IMR-90 (cell line): ENCODE measurements at regions not wholly inside any gene's neighbourhood (a gene's known extent, or its start where the extent isn't known, plus 50 kb on each side); places are given as distances from the start of the nearest gene placed in this dataset.

Source experiments
- ATAC-seq: fragments of 200-7000 bp; cut with Tn5 transposase; 2 replicates; pipeline ENCODE4 v1.9.1; 2020; ENCODE audit warnings: low read depth, mild to moderate bottlenecking, moderate library complexity
- BruUV-seq: library from RNA; stranded (reverse); fragments of 400-500 nt; replicated peaks from 2 replicates; lab custom pipeline; 2021; lab: Mats Ljungman, UMichigan
- CTCF ChIA-PET: fragments of 300-600 bp; formaldehyde crosslinking; extraction: SDS; loops from one replicate; lab custom pipeline; 2021; ENCODE audit warnings: antibody characterized with exemption; lab: Yijun Ruan, JAX
- POLR2A ChIA-PET: fragments of 300-600 bp; sonication (Branson Sonifier 250); formaldehyde crosslinking; loops from one replicate; lab custom pipeline; 2022; ENCODE audit warnings: antibody characterized with exemption; ENCODE audit not compliant: unreplicated experiment; lab: Charles Lee
- DNase-seq: peaks from one replicate; pipeline ENCODE4 v3.0.0; 2013
- H2AFZ ChIP-seq: replicated peaks from 2 replicates; pipeline ENCODE3; 2013; ENCODE audit warnings: low read length, mild to moderate bottlenecking; ENCODE audit not compliant: poor library complexity
- H2AK5ac ChIP-seq: 2 replicates; pipeline ENCODE4 v1.6.1; 2013; ENCODE audit warnings: low read depth, low read length, inconsistent platforms
- H2AK9ac ChIP-seq: replicated peaks from 2 replicates; pipeline ENCODE3; 2013; ENCODE audit warnings: mild to moderate bottlenecking, low read depth, low read length, moderate library complexity; ENCODE audit not compliant: poor library complexity
- H2BK120ac ChIP-seq: 2 replicates; pipeline ENCODE4 v1.6.1; 2013; ENCODE audit warnings: low read depth, low read length, inconsistent platforms
- H2BK15ac ChIP-seq: 3 replicates; pipeline ENCODE4 v1.6.1; 2013; ENCODE audit warnings: low read depth, low read length, inconsistent platforms
- H2BK20ac ChIP-seq: 2 replicates; pipeline ENCODE4 v1.6.1; 2013; ENCODE audit warnings: low read depth, mild to moderate bottlenecking, inconsistent platforms, low read length, moderate library complexity
- H2BK5ac ChIP-seq: 2 replicates; pipeline ENCODE4 v1.6.1; 2013; ENCODE audit warnings: mild to moderate bottlenecking, low read depth, low read length, inconsistent platforms; ENCODE audit not compliant: poor library complexity, severe bottlenecking
- H3K14ac ChIP-seq: replicated peaks from 2 replicates; pipeline ENCODE4 v1.6.1; 2013; ENCODE audit warnings: low read depth, low read length, inconsistent platforms
- H3K18ac ChIP-seq: 2 replicates; pipeline ENCODE4 v1.6.1; 2013; ENCODE audit warnings: low read depth, low read length, control low read depth
- H3K23ac ChIP-seq: 2 replicates; pipeline ENCODE4 v1.6.1; 2013; ENCODE audit warnings: low read depth, low read length, inconsistent platforms
- H3K27ac ChIP-seq: 2 replicates; pipeline ENCODE4 v1.5.1; 2013; ENCODE audit warnings: mild to moderate bottlenecking, control low read depth, low read length; ENCODE audit not compliant: insufficient read depth
- H3K27me3 ChIP-seq: 2 replicates; pipeline ENCODE4 v1.6.1; 2013; ENCODE audit warnings: low read length; ENCODE audit not compliant: control insufficient read depth, insufficient read depth
- H3K36me3 ChIP-seq: 2 replicates; pipeline ENCODE4 v1.6.1; 2013; ENCODE audit warnings: low read length, mixed read lengths; ENCODE audit not compliant: control insufficient read depth, insufficient read depth
- H3K4ac ChIP-seq: 2 replicates; pipeline ENCODE4 v1.6.1; 2013; ENCODE audit warnings: low read depth, low read length, inconsistent platforms
- H3K4me1 ChIP-seq: 2 replicates; pipeline ENCODE4 v1.6.1; 2013; ENCODE audit warnings: low read length, mixed read lengths; ENCODE audit not compliant: control insufficient read depth, insufficient read depth
- H3K4me2 ChIP-seq: 2 replicates; pipeline ENCODE4 v1.6.1; 2013; ENCODE audit warnings: low read depth, mild to moderate bottlenecking, control low read depth, low read length, moderate library complexity
- H3K4me3 ChIP-seq: 2 replicates; pipeline ENCODE4 v1.5.1; 2013; ENCODE audit warnings: low read depth, mild to moderate bottlenecking, control low read depth, low read length, moderate library complexity; ENCODE audit not compliant: insufficient read depth
- H3K56ac ChIP-seq: 2 replicates; pipeline ENCODE4 v1.6.1; 2013; ENCODE audit warnings: low read length, inconsistent platforms; ENCODE audit not compliant: insufficient read depth; ENCODE audit errors: extremely low read depth
- H3K79me1 ChIP-seq, 2 experiments: 2 replicates each; pipeline ENCODE4 v1.6.1; 2013; ENCODE audit warnings: low read length in 2 of 2, inconsistent platforms in 1 of 2, low read depth in 1 of 2
- H3K9ac ChIP-seq: 2 replicates; pipeline ENCODE4 v1.6.1; 2013; ENCODE audit warnings: low read depth, low read length, control low read depth
- H3K9me1 ChIP-seq: 2 replicates; pipeline ENCODE4 v1.6.1; 2013; ENCODE audit warnings: low read length, inconsistent platforms; ENCODE audit not compliant: insufficient read depth
- H3K9me3 ChIP-seq: 2 replicates; pipeline ENCODE4 v1.6.1; 2013; ENCODE audit warnings: low read length; ENCODE audit not compliant: control insufficient read depth, insufficient read depth
- H4K20me1 ChIP-seq: 2 replicates; pipeline ENCODE4 v1.6.1; 2013; ENCODE audit warnings: low read length, inconsistent platforms; ENCODE audit not compliant: insufficient read depth
- H4K5ac ChIP-seq: 2 replicates; pipeline ENCODE4 v1.6.1; 2013; ENCODE audit warnings: mild to moderate bottlenecking, low read depth, low read length, control low read depth
- H4K8ac ChIP-seq, 2 experiments: 2 replicates each; pipeline ENCODE4 v1.6.1; 2013; ENCODE audit warnings: low read depth in 2 of 2, low read length in 2 of 2, control low read depth in 1 of 2, inconsistent platforms in 1 of 2
- H4K91ac ChIP-seq: 2 replicates; pipeline ENCODE4 v1.6.1; 2013; ENCODE audit warnings: low read depth, low read length, inconsistent platforms; ENCODE audit not compliant: insufficient read depth
- BHLHE40 ChIP-seq: fragments of 150-350 bp; IDR thresholded peaks from 2 replicates; pipeline ENCODE4 v1.6.1; 2016; ENCODE audit warnings: mild to moderate bottlenecking, low read depth, low read length
- CEBPB ChIP-seq: IDR thresholded peaks from 2 replicates; pipeline ENCODE4 v1.6.1; 2012; ENCODE audit warnings: low read depth, low read length, improper control_type of control experiment
- CHD1 ChIP-seq: IDR thresholded peaks from 2 replicates; pipeline ENCODE4 v1.6.1; 2012; ENCODE audit warnings: low read depth, low read length, improper control_type of control experiment
- FOS ChIP-seq: fragments of 150-350 bp; IDR thresholded peaks from 2 replicates; pipeline ENCODE4 v1.6.1; 2016; ENCODE audit warnings: low read depth, low read length
- MAFK ChIP-seq: IDR thresholded peaks from 2 replicates; pipeline ENCODE4 v1.6.1; 2012; ENCODE audit warnings: low read depth, low read length, improper control_type of control experiment
- MAZ ChIP-seq: IDR thresholded peaks from 2 replicates; pipeline ENCODE4 v1.6.1; 2012; ENCODE audit warnings: low read depth, mild to moderate bottlenecking, low read length, improper control_type of control experiment, moderate library complexity, borderline replicate concordance
- MXI1 ChIP-seq: IDR thresholded peaks from 2 replicates; pipeline ENCODE4 v1.6.1; 2012; ENCODE audit warnings: low read depth, mild to moderate bottlenecking, low read length, moderate library complexity, borderline replicate concordance
- NFE2L2 ChIP-seq: fragments of 150-350 bp; IDR thresholded peaks from 2 replicates; pipeline ENCODE4 v1.6.1; 2016; ENCODE audit warnings: low read depth, mild to moderate bottlenecking, low read length
- POLR2A ChIP-seq: IDR thresholded peaks from 2 replicates; pipeline ENCODE4 v1.6.1; 2012; ENCODE audit warnings: mild to moderate bottlenecking, low read depth, low read length
- RAD21 ChIP-seq: IDR thresholded peaks from 2 replicates; pipeline ENCODE4 v1.6.1; 2012; ENCODE audit warnings: low read length, improper control_type of control experiment
- RCOR1 ChIP-seq: IDR thresholded peaks from 2 replicates; pipeline ENCODE4 v1.6.1; 2012; ENCODE audit warnings: mild to moderate bottlenecking, low read length, improper control_type of control experiment; ENCODE audit not compliant: insufficient replicate concordance
- RFX5 ChIP-seq: IDR thresholded peaks from 2 replicates; pipeline ENCODE4 v1.8.0; 2012; ENCODE audit warnings: low read depth, mild to moderate bottlenecking, low read length, moderate library complexity
- SMC3 ChIP-seq: fragments of 150-350 bp; IDR thresholded peaks from 2 replicates; pipeline ENCODE4 v1.6.1; 2016; ENCODE audit warnings: low read depth, mild to moderate bottlenecking, antibody characterized with exemption, low read length, moderate library complexity
- dilution Hi-C: fragments of 300-500 bp; cut with HindIII; formaldehyde crosslinking; loops from one replicate; pipeline ENCODE4 v1.14.3; 2018; ENCODE audit warnings: low sequenced_read_pairs; ENCODE audit not compliant: unreplicated experiment
- in situ Hi-C: fragments of 300-500 bp; cut with MboI; formaldehyde crosslinking; loops from 3 replicates; pipeline ENCODE4 v1.14.3; 2019; ENCODE audit warnings: low sequenced_read_pairs, inconsistent platforms, mixed read lengths
- intact Hi-C: fragments of 100-400 bp; cut with micrococcal nuclease; formaldehyde crosslinking; loops from 2 replicates; pipeline ENCODE4 v1.10.0; 2022
- TF ChIP-seq, protein P1 (sequence below): fragments of 150-350 bp; IDR thresholded peaks from 2 replicates; pipeline ENCODE4 v1.6.1; 2016; ENCODE audit warnings: low read depth, mild to moderate bottlenecking, low read length, moderate library complexity, borderline replicate concordance
- TF ChIP-seq, protein P2 (sequence below): fragments of 150-350 bp; IDR thresholded peaks from 2 replicates; pipeline ENCODE4 v1.6.1; 2017; ENCODE audit warnings: mild to moderate bottlenecking, antibody characterized with exemption, low read length, low read depth
- TF ChIP-seq, protein P3 (sequence below): conservative IDR thresholded peaks from 2 replicates; pipeline ENCODE4 v1.5.1; 2012; ENCODE audit warnings: mild to moderate bottlenecking, low read depth, low read length, improper control_type of control experiment

DNA sequence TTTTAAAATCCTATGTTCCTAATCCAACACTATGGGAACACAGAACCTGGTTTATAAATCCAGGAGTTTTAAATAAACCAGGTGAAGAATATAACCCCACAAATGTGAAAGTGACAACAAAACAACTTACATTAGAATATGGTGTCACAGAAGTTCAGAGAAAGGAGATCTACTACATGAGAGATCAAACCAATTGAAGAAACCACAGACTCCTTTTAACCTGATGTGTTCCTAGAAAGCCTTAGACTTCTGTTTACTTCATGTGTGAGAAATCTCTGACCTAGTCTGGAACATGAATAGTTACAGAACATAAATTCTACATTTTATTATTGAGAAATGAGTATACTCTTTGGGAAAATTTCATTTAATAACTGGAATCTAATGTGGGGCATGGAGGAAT lies 165.3 kb downstream of the FTCDNL1 start:
- no peak overlapping the region for H3K4me3 ChIP-seq
- CTCF ChIA-PET: interaction anchor here (0.6 kb wide), 1 partner anchor 89 kb away, joined by 3 read pairs; no protein-coding TSS in a partner anchor
- H2BK5ac ChIP-seq: no peak overlapping the region
- H4K91ac ChIP-seq: no peak overlapping the region
- H4K8ac ChIP-seq: no peak overlapping the region
- in situ Hi-C loops (no loop called here), intact Hi-C loops (no loop called here), dilution Hi-C loops (no loop called here)
- no peak overlapping the region for H3K14ac ChIP-seq
- H2AK9ac ChIP-seq: no peak overlapping the region
- H3K27me3 ChIP-seq: no peaks in the 10 kb centered on the region
- H2BK15ac ChIP-seq: no peak overlapping the region
- TF ChIP-seq MAZ (no peak), RAD21 (no peak), MXI1 (no peak), CHD1 (no peak), RFX5 (no peak), POLR2A (no peak), RCOR1 (no peak), SMC3 (no peak), NFE2L2 (no peak), FOS (no peak), MAFK (no peak), CEBPB (no peak), BHLHE40 (no peak)
- TF ChIP-seq, protein P1, sequence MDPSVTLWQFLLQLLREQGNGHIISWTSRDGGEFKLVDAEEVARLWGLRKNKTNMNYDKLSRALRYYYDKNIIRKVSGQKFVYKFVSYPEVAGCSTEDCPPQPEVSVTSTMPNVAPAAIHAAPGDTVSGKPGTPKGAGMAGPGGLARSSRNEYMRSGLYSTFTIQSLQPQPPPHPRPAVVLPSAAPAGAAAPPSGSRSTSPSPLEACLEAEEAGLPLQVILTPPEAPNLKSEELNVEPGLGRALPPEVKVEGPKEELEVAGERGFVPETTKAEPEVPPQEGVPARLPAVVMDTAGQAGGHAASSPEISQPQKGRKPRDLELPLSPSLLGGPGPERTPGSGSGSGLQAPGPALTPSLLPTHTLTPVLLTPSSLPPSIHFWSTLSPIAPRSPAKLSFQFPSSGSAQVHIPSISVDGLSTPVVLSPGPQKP: no peak
- TF ChIP-seq, protein P2, sequence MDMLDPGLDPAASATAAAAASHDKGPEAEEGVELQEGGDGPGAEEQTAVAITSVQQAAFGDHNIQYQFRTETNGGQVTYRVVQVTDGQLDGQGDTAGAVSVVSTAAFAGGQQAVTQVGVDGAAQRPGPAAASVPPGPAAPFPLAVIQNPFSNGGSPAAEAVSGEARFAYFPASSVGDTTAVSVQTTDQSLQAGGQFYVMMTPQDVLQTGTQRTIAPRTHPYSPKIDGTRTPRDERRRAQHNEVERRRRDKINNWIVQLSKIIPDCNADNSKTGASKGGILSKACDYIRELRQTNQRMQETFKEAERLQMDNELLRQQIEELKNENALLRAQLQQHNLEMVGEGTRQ: no peak
- TF ChIP-seq, protein P3, sequence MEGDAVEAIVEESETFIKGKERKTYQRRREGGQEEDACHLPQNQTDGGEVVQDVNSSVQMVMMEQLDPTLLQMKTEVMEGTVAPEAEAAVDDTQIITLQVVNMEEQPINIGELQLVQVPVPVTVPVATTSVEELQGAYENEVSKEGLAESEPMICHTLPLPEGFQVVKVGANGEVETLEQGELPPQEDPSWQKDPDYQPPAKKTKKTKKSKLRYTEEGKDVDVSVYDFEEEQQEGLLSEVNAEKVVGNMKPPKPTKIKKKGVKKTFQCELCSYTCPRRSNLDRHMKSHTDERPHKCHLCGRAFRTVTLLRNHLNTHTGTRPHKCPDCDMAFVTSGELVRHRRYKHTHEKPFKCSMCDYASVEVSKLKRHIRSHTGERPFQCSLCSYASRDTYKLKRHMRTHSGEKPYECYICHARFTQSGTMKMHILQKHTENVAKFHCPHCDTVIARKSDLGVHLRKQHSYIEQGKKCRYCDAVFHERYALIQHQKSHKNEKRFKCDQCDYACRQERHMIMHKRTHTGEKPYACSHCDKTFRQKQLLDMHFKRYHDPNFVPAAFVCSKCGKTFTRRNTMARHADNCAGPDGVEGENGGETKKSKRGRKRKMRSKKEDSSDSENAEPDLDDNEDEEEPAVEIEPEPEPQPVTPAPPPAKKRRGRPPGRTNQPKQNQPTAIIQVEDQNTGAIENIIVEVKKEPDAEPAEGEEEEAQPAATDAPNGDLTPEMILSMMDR: no peak
- ATAC-seq (no peak), DNase-seq (no peak)
- no peak overlapping the region for H2BK120ac ChIP-seq
- no peak overlapping the region for H3K27ac ChIP-seq
- no peak overlapping the region for H3K4ac ChIP-seq
- no peak overlapping the region for H3K56ac ChIP-seq
- H3K36me3 ChIP-seq: no peaks in the 10 kb centered on the region
- no peak overlapping the region for H3K9ac ChIP-seq
- H2AK5ac ChIP-seq: no peak overlapping the region
- no peak overlapping the region for H3K18ac ChIP-seq
- H3K79me1 ChIP-seq: no peaks in the 10 kb centered on the region
- no peaks in the 10 kb centered on the region for H4K20me1 ChIP-seq
- H2BK20ac ChIP-seq: no peak overlapping the region
- BruUV-seq: no TSS peak
- no peaks in the 10 kb centered on the region for H3K4me1 ChIP-seq
- no peak overlapping the region for H3K4me2 ChIP-seq
- H4K5ac ChIP-seq: no peak overlapping the region
- H3K23ac ChIP-seq: no peak overlapping the region
- no peak overlapping the region for H2AFZ ChIP-seq
- POLR2A ChIA-PET: no interaction called here
- no peaks in the 10 kb centered on the region for H3K9me3 ChIP-seq
- no peaks in the 10 kb centered on the region for H3K9me1 ChIP-seq
